SK-N-SH (cell line): ENCODE measurements at regions not wholly inside any gene's neighbourhood (a gene's known extent, or its start where the extent isn't known, plus 50 kb on each side); places are given as distances from the start of the nearest gene placed in this dataset.

ENCODE experiments used
- CHD2 ChIP-seq: fragments of 150-350 bp; IDR thresholded peaks from 2 replicates; pipeline ENCODE4 v1.6.1; 2018; ENCODE audit warnings: low read length; ENCODE audit not compliant: partially characterized antibody
- ELF1 ChIP-seq: IDR thresholded peaks from 2 replicates; pipeline ENCODE4 v1.4.0; 2012
- EP300 ChIP-seq, 2 experiments: IDR thresholded peaks; 2 replicates each; pipeline versions ENCODE4 v1.4.0 to v1.6.1; 2012; ENCODE audit warnings: borderline replicate concordance in 1 of 2, low read depth in 1 of 2, low read length in 1 of 2
- EZH2phosphoT487 ChIP-seq: fragments of 200-600 bp; sonication (generic); IDR thresholded peaks from 2 replicates; pipeline ENCODE4 v1.6.1; 2017; ENCODE audit warnings: low read depth, mixed run types, mild to moderate bottlenecking, antibody characterized with exemption, moderate library complexity, borderline replicate concordance
- FOSL2 ChIP-seq: IDR thresholded peaks from 2 replicates; pipeline ENCODE4 v1.4.0; 2012; ENCODE audit warnings: low read depth, mild to moderate bottlenecking, moderate library complexity, borderline replicate concordance
- FOXM1 ChIP-seq: IDR thresholded peaks from 2 replicates; pipeline ENCODE4 v1.4.0; 2012; ENCODE audit warnings: low read depth, mild to moderate bottlenecking
- GABPA ChIP-seq: IDR thresholded peaks from 2 replicates; pipeline ENCODE4 v1.4.0; 2012; ENCODE audit warnings: low read depth, mild to moderate bottlenecking
- GATA2 ChIP-seq: sonication (generic); formaldehyde crosslinking; IDR thresholded peaks from 2 replicates; pipeline ENCODE4 v1.5.0; 2020; ENCODE audit warnings: mild to moderate bottlenecking, missing genetic modification reagents
- JUND ChIP-seq: IDR thresholded peaks from 2 replicates; pipeline ENCODE4 v1.4.0; 2012
- MEF2A ChIP-seq: IDR thresholded peaks from 2 replicates; pipeline ENCODE4 v1.4.0; 2012; ENCODE audit warnings: low read depth, borderline replicate concordance
- MXI1 ChIP-seq: IDR thresholded peaks from 2 replicates; pipeline ENCODE4 v1.6.1; 2012; ENCODE audit warnings: mild to moderate bottlenecking, low read depth, low read length, improper control_type of control experiment
- NFIC ChIP-seq: IDR thresholded peaks from 2 replicates; pipeline ENCODE4 v1.4.0; 2012; ENCODE audit warnings: borderline replicate concordance
- POLR2AphosphoS5 ChIP-seq: IDR thresholded peaks from 2 replicates; pipeline ENCODE4 v1.6.1; 2012; ENCODE audit warnings: low read depth, low read length
- RCOR1 ChIP-seq: fragments of 150-350 bp; IDR thresholded peaks from 2 replicates; pipeline ENCODE4 v1.6.1; 2017; ENCODE audit warnings: antibody characterized with exemption, low read length
- RFX5 ChIP-seq: IDR thresholded peaks from 2 replicates; pipeline ENCODE4 v1.6.1; 2012; ENCODE audit warnings: mild to moderate bottlenecking, improper control_type of control experiment, low read length
- SIN3A ChIP-seq: IDR thresholded peaks from 2 replicates; pipeline ENCODE4 v1.6.1; 2012; ENCODE audit warnings: low read depth, mild to moderate bottlenecking, low read length, moderate library complexity, borderline replicate concordance
- SMC3 ChIP-seq: IDR thresholded peaks from 2 replicates; pipeline ENCODE4 v1.6.1; 2012; ENCODE audit warnings: low read depth, low read length, improper control_type of control experiment
- TCF12 ChIP-seq: IDR thresholded peaks from 2 replicates; pipeline ENCODE4 v1.4.0; 2012
- YY1 ChIP-seq: IDR thresholded peaks from 2 replicates; pipeline ENCODE4 v1.4.0; 2012; ENCODE audit warnings: low read depth, mild to moderate bottlenecking
- TF ChIP-seq, protein P1 (sequence below): IDR thresholded peaks from 2 replicates; pipeline ENCODE4 v1.4.0; 2012; ENCODE audit warnings: low read depth, borderline replicate concordance
- TF ChIP-seq, protein P2 (sequence below): IDR thresholded peaks from 2 replicates; pipeline ENCODE4 v1.6.1; 2012; ENCODE audit warnings: mild to moderate bottlenecking, low read depth, low read length, moderate library complexity
- TF ChIP-seq, protein P3 (sequence below): IDR thresholded peaks from 2 replicates; pipeline ENCODE4 v1.4.0; 2012; ENCODE audit warnings: low read depth, borderline replicate concordance
- TF ChIP-seq, protein P4 (sequence below): fragments of 150-350 bp; IDR thresholded peaks from 2 replicates; pipeline ENCODE4 v1.6.1; 2017; ENCODE audit warnings: antibody characterized with exemption, low read length, low read depth, borderline replicate concordance

DNA sequence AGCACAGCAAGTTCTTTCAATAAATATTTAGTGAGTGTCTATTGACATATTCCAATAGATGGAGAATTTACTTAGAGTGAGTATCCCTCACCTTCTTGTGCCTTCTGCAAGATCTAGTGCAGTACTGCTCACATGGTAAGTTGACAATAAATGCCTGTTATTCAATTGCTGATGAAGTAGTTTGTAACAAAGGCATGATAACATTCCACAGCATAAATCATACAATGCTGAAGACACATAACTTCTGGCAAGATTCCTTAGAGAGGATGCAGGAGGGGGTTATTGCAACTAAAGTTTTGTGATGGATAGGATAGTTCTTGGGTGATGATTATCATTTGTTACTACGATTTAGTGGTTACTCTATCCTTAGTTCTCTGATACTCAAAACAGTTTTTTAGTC is 112.2 kb upstream of the RBMS3 start (continued):
- TF ChIP-seq MXI1: no peak
- no peak for TF ChIP-seq GATA2 (CRISPR knock-in tag)
- no peak for TF ChIP-seq MEF2A
- TF ChIP-seq FOSL2: no peak
- TF ChIP-seq JUND: no peak
- TF ChIP-seq EZH2phosphoT487: no peak
- no peak for TF ChIP-seq RFX5
- TF ChIP-seq TCF12: peak; percentile 56; the same call in 1 of the 2 replicates
- no peak for TF ChIP-seq RCOR1
- TF ChIP-seq SMC3: no peak
- TF ChIP-seq SIN3A: no peak
- TF ChIP-seq FOXM1: no peak
- no peak for TF ChIP-seq POLR2AphosphoS5
- TF ChIP-seq, protein P1, sequence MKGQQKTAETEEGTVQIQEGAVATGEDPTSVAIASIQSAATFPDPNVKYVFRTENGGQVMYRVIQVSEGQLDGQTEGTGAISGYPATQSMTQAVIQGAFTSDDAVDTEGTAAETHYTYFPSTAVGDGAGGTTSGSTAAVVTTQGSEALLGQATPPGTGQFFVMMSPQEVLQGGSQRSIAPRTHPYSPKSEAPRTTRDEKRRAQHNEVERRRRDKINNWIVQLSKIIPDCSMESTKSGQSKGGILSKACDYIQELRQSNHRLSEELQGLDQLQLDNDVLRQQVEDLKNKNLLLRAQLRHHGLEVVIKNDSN: no peak
- TF ChIP-seq, protein P2, sequence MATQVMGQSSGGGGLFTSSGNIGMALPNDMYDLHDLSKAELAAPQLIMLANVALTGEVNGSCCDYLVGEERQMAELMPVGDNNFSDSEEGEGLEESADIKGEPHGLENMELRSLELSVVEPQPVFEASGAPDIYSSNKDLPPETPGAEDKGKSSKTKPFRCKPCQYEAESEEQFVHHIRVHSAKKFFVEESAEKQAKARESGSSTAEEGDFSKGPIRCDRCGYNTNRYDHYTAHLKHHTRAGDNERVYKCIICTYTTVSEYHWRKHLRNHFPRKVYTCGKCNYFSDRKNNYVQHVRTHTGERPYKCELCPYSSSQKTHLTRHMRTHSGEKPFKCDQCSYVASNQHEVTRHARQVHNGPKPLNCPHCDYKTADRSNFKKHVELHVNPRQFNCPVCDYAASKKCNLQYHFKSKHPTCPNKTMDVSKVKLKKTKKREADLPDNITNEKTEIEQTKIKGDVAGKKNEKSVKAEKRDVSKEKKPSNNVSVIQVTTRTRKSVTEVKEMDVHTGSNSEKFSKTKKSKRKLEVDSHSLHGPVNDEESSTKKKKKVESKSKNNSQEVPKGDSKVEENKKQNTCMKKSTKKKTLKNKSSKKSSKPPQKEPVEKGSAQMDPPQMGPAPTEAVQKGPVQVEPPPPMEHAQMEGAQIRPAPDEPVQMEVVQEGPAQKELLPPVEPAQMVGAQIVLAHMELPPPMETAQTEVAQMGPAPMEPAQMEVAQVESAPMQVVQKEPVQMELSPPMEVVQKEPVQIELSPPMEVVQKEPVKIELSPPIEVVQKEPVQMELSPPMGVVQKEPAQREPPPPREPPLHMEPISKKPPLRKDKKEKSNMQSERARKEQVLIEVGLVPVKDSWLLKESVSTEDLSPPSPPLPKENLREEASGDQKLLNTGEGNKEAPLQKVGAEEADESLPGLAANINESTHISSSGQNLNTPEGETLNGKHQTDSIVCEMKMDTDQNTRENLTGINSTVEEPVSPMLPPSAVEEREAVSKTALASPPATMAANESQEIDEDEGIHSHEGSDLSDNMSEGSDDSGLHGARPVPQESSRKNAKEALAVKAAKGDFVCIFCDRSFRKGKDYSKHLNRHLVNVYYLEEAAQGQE: no peak
- TF ChIP-seq EP300 (IDR thresholded peaks at IDR 0.05; ENCODE audit: borderline replicate concordance in 1 of 2, low read depth in 1 of 2, low read length in 1 of 2): 0 out of 4 replicates have a peak, but pooled peaks of 1 of the 2 experiments have one; percentile 21
- TF ChIP-seq ELF1: no peak
- TF ChIP-seq, protein P3, sequence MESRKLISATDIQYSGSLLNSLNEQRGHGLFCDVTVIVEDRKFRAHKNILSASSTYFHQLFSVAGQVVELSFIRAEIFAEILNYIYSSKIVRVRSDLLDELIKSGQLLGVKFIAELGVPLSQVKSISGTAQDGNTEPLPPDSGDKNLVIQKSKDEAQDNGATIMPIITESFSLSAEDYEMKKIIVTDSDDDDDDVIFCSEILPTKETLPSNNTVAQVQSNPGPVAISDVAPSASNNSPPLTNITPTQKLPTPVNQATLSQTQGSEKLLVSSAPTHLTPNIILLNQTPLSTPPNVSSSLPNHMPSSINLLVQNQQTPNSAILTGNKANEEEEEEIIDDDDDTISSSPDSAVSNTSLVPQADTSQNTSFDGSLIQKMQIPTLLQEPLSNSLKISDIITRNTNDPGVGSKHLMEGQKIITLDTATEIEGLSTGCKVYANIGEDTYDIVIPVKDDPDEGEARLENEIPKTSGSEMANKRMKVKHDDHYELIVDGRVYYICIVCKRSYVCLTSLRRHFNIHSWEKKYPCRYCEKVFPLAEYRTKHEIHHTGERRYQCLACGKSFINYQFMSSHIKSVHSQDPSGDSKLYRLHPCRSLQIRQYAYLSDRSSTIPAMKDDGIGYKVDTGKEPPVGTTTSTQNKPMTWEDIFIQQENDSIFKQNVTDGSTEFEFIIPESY: no peak
- TF ChIP-seq NFIC: peak; percentile 49
- TF ChIP-seq, protein P4, sequence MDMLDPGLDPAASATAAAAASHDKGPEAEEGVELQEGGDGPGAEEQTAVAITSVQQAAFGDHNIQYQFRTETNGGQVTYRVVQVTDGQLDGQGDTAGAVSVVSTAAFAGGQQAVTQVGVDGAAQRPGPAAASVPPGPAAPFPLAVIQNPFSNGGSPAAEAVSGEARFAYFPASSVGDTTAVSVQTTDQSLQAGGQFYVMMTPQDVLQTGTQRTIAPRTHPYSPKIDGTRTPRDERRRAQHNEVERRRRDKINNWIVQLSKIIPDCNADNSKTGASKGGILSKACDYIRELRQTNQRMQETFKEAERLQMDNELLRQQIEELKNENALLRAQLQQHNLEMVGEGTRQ: no peak
- TF ChIP-seq YY1: no peak
- TF ChIP-seq GABPA: no peak
- TF ChIP-seq CHD2: no peak
- TF ChIP-seq, all 33 proteins: peak for 4
